Gastrocnemius medialis (tissue), 4 donors: ENCODE measurements at regions not wholly inside any gene's neighbourhood (a gene's known extent, or its start where the extent isn't known, plus 50 kb on each side); places are given as distances from the start of the nearest gene placed in this dataset.

Experiments
- POLR2A ChIP-seq, 2 donors: fragments of 450-650 bp; IDR thresholded peaks; one replicate each; pipeline ENCODE4 v1.6.1; 2017; ENCODE audit warnings: antibody characterized with exemption in 2 of 2, mild to moderate bottlenecking in 2 of 2, moderate library complexity in 2 of 2
- TF ChIP-seq, protein P1 (sequence below), 5 experiments: fragments of 450-650 bp in 3 of 5; fragments of 200-600 bp in 2 of 5; sonication (generic) in 2 of 5; IDR thresholded peaks in 4 of 5; conservative IDR thresholded peaks in 1 of 5; 1 replicate in 4 of 5; 2 replicates in 1 of 5; pipeline ENCODE4 v1.5.1; 2016 to 2019; ENCODE audit warnings: antibody characterized with exemption in 5 of 5, mild to moderate bottlenecking in 3 of 5, moderate library complexity in 3 of 5

DNA sequence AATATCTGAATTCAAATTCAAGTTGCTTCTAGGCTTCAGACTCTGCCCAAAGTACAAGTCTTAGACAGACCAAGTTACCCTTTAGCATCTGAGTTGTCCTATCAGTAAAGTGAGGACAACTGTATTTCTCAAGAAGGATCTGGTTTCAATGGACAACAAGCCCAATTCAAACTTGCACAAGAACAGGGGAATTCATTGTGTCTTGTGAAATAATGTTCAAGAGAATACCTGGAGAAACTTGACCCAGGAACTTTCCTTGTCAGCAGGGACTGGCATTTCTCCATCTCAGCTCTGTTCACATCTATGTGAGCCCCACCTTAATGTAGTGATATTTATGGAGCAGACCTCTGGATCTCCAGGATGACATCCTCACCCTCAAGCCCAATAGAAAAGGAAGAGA is 894.9 kb upstream of the SLC10A2 start:
- TF ChIP-seq, protein P1, sequence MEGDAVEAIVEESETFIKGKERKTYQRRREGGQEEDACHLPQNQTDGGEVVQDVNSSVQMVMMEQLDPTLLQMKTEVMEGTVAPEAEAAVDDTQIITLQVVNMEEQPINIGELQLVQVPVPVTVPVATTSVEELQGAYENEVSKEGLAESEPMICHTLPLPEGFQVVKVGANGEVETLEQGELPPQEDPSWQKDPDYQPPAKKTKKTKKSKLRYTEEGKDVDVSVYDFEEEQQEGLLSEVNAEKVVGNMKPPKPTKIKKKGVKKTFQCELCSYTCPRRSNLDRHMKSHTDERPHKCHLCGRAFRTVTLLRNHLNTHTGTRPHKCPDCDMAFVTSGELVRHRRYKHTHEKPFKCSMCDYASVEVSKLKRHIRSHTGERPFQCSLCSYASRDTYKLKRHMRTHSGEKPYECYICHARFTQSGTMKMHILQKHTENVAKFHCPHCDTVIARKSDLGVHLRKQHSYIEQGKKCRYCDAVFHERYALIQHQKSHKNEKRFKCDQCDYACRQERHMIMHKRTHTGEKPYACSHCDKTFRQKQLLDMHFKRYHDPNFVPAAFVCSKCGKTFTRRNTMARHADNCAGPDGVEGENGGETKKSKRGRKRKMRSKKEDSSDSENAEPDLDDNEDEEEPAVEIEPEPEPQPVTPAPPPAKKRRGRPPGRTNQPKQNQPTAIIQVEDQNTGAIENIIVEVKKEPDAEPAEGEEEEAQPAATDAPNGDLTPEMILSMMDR (IDR thresholded peaks at IDR 0.05 in 4 of 5, conservative IDR thresholded peaks at IDR 0.05 in 1 of 5), result no peak
- TF ChIP-seq POLR2A (IDR thresholded peaks at IDR 0.05), result no peak
